NCI-H82 (cell line): ENCODE measurements at regions not wholly inside any gene's neighbourhood (a gene's known extent, or its start where the extent isn't known, plus 50 kb on each side); places are given as distances from the start of the nearest gene placed in this dataset.

Experiments
- DNase-seq: peaks from one replicate; lab custom pipeline; 2025; lab: John Stamatoyannopoulos, UW

- no peak for DNase-seq
Observed at GRCh38 chr18:42137693-42138375, 182.8 kb downstream of the PIK3C3 start.

GRCh38 chr18:42141439-42141838 lies 186.4 kb downstream of the PIK3C3 start:
- peak; percentile 80 for DNase-seq

GRCh38 chr18:42155024-42155423 lies 200.0 kb downstream of the PIK3C3 start:
- peak; percentile 78 for DNase-seq

GRCh38 chr18:42156281-42156680 lies 201.2 kb downstream of the PIK3C3 start:
- DNase-seq, result peak; percentile 31

GRCh38 chr18:42157420-42157819 lies 202.4 kb downstream of the PIK3C3 start:
- DNase-seq, result peak; percentile 97

GRCh38 chr18:42157878-42158277 lies 202.8 kb downstream of the PIK3C3 start:
- DNase-seq, result peak; percentile 98

- no peak for DNase-seq
Observed at GRCh38 chr18:42159146-42159545, 204.1 kb downstream of the PIK3C3 start.

- DNase-seq, result no peak
Observed at GRCh38 chr18:42163321-42163720, 208.3 kb downstream of the PIK3C3 start.

- no peak for DNase-seq
Observed at GRCh38 chr18:42164556-42164955, 209.5 kb downstream of the PIK3C3 start.

GRCh38 chr18:42165922-42166513 lies 211.0 kb downstream of the PIK3C3 start:
- DNase-seq, result peak; percentile 88

- no peak for DNase-seq
Observed at GRCh38 chr18:42168487-42168886, 213.5 kb downstream of the PIK3C3 start.

- no peak for DNase-seq
Observed at GRCh38 chr18:42168907-42169306, 213.9 kb downstream of the PIK3C3 start.

- DNase-seq, result no peak
Observed at GRCh38 chr18:42174909-42175308, 219.9 kb downstream of the PIK3C3 start.

- DNase-seq, result no peak
Observed at GRCh38 chr18:42176599-42176998, 221.6 kb downstream of the PIK3C3 start.

- DNase-seq, result no peak
Observed at GRCh38 chr18:42177390-42177789, 222.4 kb downstream of the PIK3C3 start.

GRCh38 chr18:42178376-42179080 lies 223.5 kb downstream of the PIK3C3 start:
- DNase-seq, result no peak

GRCh38 chr18:42179542-42180121 lies 224.6 kb downstream of the PIK3C3 start:
- no peak for DNase-seq

- DNase-seq, result no peak
Observed at GRCh38 chr18:42181474-42181873, 226.4 kb downstream of the PIK3C3 start.

GRCh38 chr18:42182728-42183700 lies 228.0 kb downstream of the PIK3C3 start:
- DNase-seq, result no peak

- DNase-seq, result no peak
Observed at GRCh38 chr18:42183746-42184145, 228.7 kb downstream of the PIK3C3 start.

- peak; percentile 96 for DNase-seq
Observed at GRCh38 chr18:42184685-42185477, 229.8 kb downstream of the PIK3C3 start.
